ENCODE measurements at regions not wholly inside any gene's neighbourhood (a gene's known extent, or its start where the extent isn't known, plus 50 kb on each side); places are given as distances from the start of the nearest gene placed in this dataset.

GRCh38 chr2:173761603-173762119 lies 203.5 kb downstream of the SP3 start:
- no peak for DNase-seq (ENCODE audit: low read depth in 2 of 3, low spot score in 2 of 3)

GRCh38 chr2:173762221-173762620 lies 203.0 kb downstream of the SP3 start:
- no peak for DNase-seq (ENCODE audit: low read depth in 2 of 3, low spot score in 2 of 3)

- DNase-seq (ENCODE audit: low read depth in 2 of 3, low spot score in 2 of 3) = no peak
Measured at GRCh38 chr2:173762864-173763263, 202.3 kb downstream of the SP3 start.

- DNase-seq (ENCODE audit: low read depth in 2 of 3, low spot score in 2 of 3) = no peak
Measured at GRCh38 chr2:173763641-173764040, 201.5 kb downstream of the SP3 start.

GRCh38 chr2:173764094-173764493 lies 201.1 kb downstream of the SP3 start:
- no peak for DNase-seq (ENCODE audit: low read depth in 2 of 3, low spot score in 2 of 3)

GRCh38 chr2:173766537-173767289 lies 198.5 kb downstream of the SP3 start:
- no peak for DNase-seq (ENCODE audit: low read depth in 2 of 3, low spot score in 2 of 3)

GRCh38 chr2:173770947-173771678 lies 194.1 kb downstream of the SP3 start:
- DNase-seq (ENCODE audit: low read depth in 2 of 3, low spot score in 2 of 3) = no peak

GRCh38 chr2:173772205-173772604 lies 193.0 kb downstream of the SP3 start:
- no peak for DNase-seq (ENCODE audit: low read depth in 2 of 3, low spot score in 2 of 3)

GRCh38 chr2:173773076-173773475 lies 192.1 kb downstream of the SP3 start:
- DNase-seq (ENCODE audit: low read depth in 2 of 3, low spot score in 2 of 3) = no peak

GRCh38 chr2:173775440-173775839 lies 189.7 kb downstream of the SP3 start:
- DNase-seq (ENCODE audit: low read depth in 2 of 3, low spot score in 2 of 3) = no peak

GRCh38 chr2:173782681-173783080 lies 182.5 kb downstream of the SP3 start:
- no peak for DNase-seq (ENCODE audit: low read depth in 2 of 3, low spot score in 2 of 3)

- no peak for DNase-seq (ENCODE audit: low read depth in 2 of 3, low spot score in 2 of 3)
Measured at GRCh38 chr2:173783382-173783781, 181.8 kb downstream of the SP3 start.

- no peak for DNase-seq (ENCODE audit: low read depth in 2 of 3, low spot score in 2 of 3)
Measured at GRCh38 chr2:173785813-173786212, 179.4 kb downstream of the SP3 start.

GRCh38 chr2:173791502-173791901 lies 173.7 kb downstream of the SP3 start:
- no peak for DNase-seq (ENCODE audit: low read depth in 2 of 3, low spot score in 2 of 3)

GRCh38 chr2:173792166-173792565 lies 173.0 kb downstream of the SP3 start:
- DNase-seq (ENCODE audit: low read depth in 2 of 3, low spot score in 2 of 3) = no peak

- no peak for DNase-seq (ENCODE audit: low read depth in 2 of 3, low spot score in 2 of 3)
Measured at GRCh38 chr2:173792741-173793140, 172.4 kb downstream of the SP3 start.

GRCh38 chr2:173793709-173794565 lies 171.2 kb downstream of the SP3 start:
- no peak for DNase-seq (ENCODE audit: low read depth in 2 of 3, low spot score in 2 of 3)

- no peak for DNase-seq (ENCODE audit: low read depth in 2 of 3, low spot score in 2 of 3)
Measured at GRCh38 chr2:173797586-173798263, 167.4 kb downstream of the SP3 start.

- no peak for DNase-seq (ENCODE audit: low read depth in 2 of 3, low spot score in 2 of 3)
Measured at GRCh38 chr2:173802518-173802917, 162.7 kb downstream of the SP3 start.

- DNase-seq (ENCODE audit: low read depth in 2 of 3, low spot score in 2 of 3) = no peak
Measured at GRCh38 chr2:173803449-173803848, 161.7 kb downstream of the SP3 start.

- no peak for DNase-seq (ENCODE audit: low read depth in 2 of 3, low spot score in 2 of 3)
Measured at GRCh38 chr2:173806761-173807160, 158.4 kb downstream of the SP3 start.
